Breast epithelium (tissue), 4 donors: ENCODE measurements at regions not wholly inside any gene's neighbourhood (a gene's known extent, or its start where the extent isn't known, plus 50 kb on each side); places are given as distances from the start of the nearest gene placed in this dataset.

Experiments used
- DNase-seq, 2 donors: peaks; one replicate each; pipeline ENCODE4 v3.0.0-alpha.2; 2019; ENCODE audit warnings: low spot score in 2 of 2
- H3K27ac ChIP-seq, 2 donors: fragments of 200-600 bp; sonication (generic) in 1 of 2; one replicate each; pipeline ENCODE4 v1.5.1; 2016 to 2019; ENCODE audit warnings: mild to moderate bottlenecking in 1 of 2
- H3K27me3 ChIP-seq, 2 donors: fragments of 200-600 bp; sonication (generic) in 1 of 2; one replicate each; pipeline versions ENCODE4 v1.5.1 to v1.6.0; 2017 to 2019; ENCODE audit warnings: control low read depth in 1 of 2, mild to moderate bottlenecking in 1 of 2
- H3K36me3 ChIP-seq: fragments of 200-600 bp; one replicate; pipeline ENCODE4 v1.5.1; 2019
- H3K4me1 ChIP-seq, 2 donors: fragments of 200-600 bp; sonication (generic); one replicate each; pipeline ENCODE4 v1.5.1; 2016 to 2019; ENCODE audit warnings: control low read depth in 1 of 2
- H3K4me3 ChIP-seq, 3 donors: fragments of 200-600 bp; sonication (generic); 1 replicate in 2 of 3; 2 replicates in 1 of 3; pipeline ENCODE4 v1.5.1; 2016 to 2019; ENCODE audit warnings: mild to moderate bottlenecking in 3 of 3, moderate library complexity in 2 of 3
- H3K9me3 ChIP-seq, 2 donors: fragments of 200-600 bp; sonication (generic) in 1 of 2; one replicate each; pipeline ENCODE4 v1.5.1; 2016 to 2019; ENCODE audit warnings: control low read depth in 1 of 2
- CTCF ChIP-seq, 3 donors: fragments of 450-650 bp; IDR thresholded peaks; one replicate each; pipeline ENCODE4 v1.5.1; 2016 to 2017; ENCODE audit warnings: antibody characterized with exemption in 3 of 3, mild to moderate bottlenecking in 3 of 3, moderate library complexity in 3 of 3
- POLR2A ChIP-seq: fragments of 450-650 bp; IDR thresholded peaks from one replicate; pipeline ENCODE4 v1.6.1; 2016; ENCODE audit warnings: antibody characterized with exemption, mild to moderate bottlenecking, moderate library complexity
- POLR2AphosphoS5 ChIP-seq, 3 donors: sonication (generic); formaldehyde crosslinking; IDR thresholded peaks; one replicate each; pipeline ENCODE4 v1.6.1; 2017; ENCODE audit warnings: antibody characterized with exemption in 3 of 3
- intact Hi-C: fragments of 100-400 bp; cut with DNase I; formaldehyde crosslinking; loops from one replicate; pipeline ENCODE4 v1.15.1; 2023; ENCODE audit warnings: low total_unique reads

DNA sequence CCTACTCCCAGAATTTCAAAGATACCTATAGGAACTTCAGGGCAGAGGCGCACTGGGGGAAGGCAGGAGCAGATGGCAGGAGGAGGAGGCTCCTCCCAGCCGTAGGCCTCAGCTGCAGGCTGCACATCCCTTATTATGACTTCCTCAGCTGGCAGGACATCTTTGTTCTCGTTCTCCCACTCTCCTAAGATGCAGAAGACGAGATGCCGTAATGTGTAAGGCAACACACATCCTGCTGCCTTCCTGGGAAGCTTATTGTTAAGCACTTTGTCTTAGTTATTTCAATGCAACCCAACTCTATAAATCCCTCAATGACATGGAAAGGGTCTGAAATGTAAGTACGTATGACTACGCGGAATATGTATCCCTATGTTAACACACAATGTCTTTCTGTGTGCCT, 599.8 kb upstream of the MGMT start:
- Histone ChIP-seq H3K4me1 (no peaks in the 10 kb centered on the region), H3K9me3 (no peaks in the 10 kb centered on the region), H3K4me3 (no peak overlapping the region), H3K36me3 (no peaks in the 10 kb centered on the region), H3K27me3 (no peaks in the 10 kb centered on the region), H3K27ac (no peak overlapping the region)
- intact Hi-C loops, result no loop called here
- TF ChIP-seq POLR2A, result no peak
- TF ChIP-seq CTCF (IDR thresholded peaks at IDR 0.05), result no peak
- TF ChIP-seq POLR2AphosphoS5 (IDR thresholded peaks at IDR 0.05), result no peak
- no peak for DNase-seq

- Histone ChIP-seq H3K4me3 (no peak overlapping the region), H3K4me1 (no peaks in the 10 kb centered on the region), H3K27me3 (no peaks in the 10 kb centered on the region), H3K36me3 (no peaks in the 10 kb centered on the region), H3K9me3 (no peaks in the 10 kb centered on the region), H3K27ac (no peak overlapping the region)
- intact Hi-C loops, result no loop called here
- no peak for DNase-seq
- no peak for TF ChIP-seq CTCF (IDR thresholded peaks at IDR 0.05)
- TF ChIP-seq POLR2A, result no peak
- no peak for TF ChIP-seq POLR2AphosphoS5 (IDR thresholded peaks at IDR 0.05)
These were observed 599.2 kb upstream of the MGMT start for GRCh38 chr10:128867819-128868218.

- H3K27ac ChIP-seq, result peak overlapping the region in 1 of 2 donors; percentile 38
- TF ChIP-seq CTCF (IDR thresholded peaks at IDR 0.05) (no peak), POLR2AphosphoS5 (IDR thresholded peaks at IDR 0.05) (no peak), POLR2A (no peak)
- no peak overlapping the region for H3K4me3 ChIP-seq
- no peaks in the 10 kb centered on the region for H3K4me1 ChIP-seq
- intact Hi-C loops, result no loop called here
- no peaks in the 10 kb centered on the region for H3K27me3 ChIP-seq
- DNase-seq, result no peak
- no peaks in the 10 kb centered on the region for H3K9me3 ChIP-seq
- no peaks in the 10 kb centered on the region for H3K36me3 ChIP-seq
These were observed 598.6 kb upstream of the MGMT start for GRCh38 chr10:128868481-128868880.

GRCh38 chr10:128869101-128869749, 597.8 kb upstream of the MGMT start:
- DNase-seq, result no peak
- no peaks in the 10 kb centered on the region for H3K9me3 ChIP-seq
- no peaks in the 10 kb centered on the region for H3K27me3 ChIP-seq
- H3K4me3 ChIP-seq, result no peak overlapping the region
- no peak for TF ChIP-seq CTCF (IDR thresholded peaks at IDR 0.05)
- TF ChIP-seq POLR2A, result no peak
- no peak for TF ChIP-seq POLR2AphosphoS5 (IDR thresholded peaks at IDR 0.05)
- H3K36me3 ChIP-seq, result no peaks in the 10 kb centered on the region
- peak overlapping the region in 1 of 2 donors; percentile 38 for H3K27ac ChIP-seq
- intact Hi-C loops, result no loop called here
- H3K4me1 ChIP-seq, result no peaks in the 10 kb centered on the region

GRCh38 chr10:128870830-128871597, 596.0 kb upstream of the MGMT start:
- Histone ChIP-seq H3K4me3 (no peak overlapping the region), H3K27me3 (no peaks in the 10 kb centered on the region), H3K4me1 (no peaks in the 10 kb centered on the region), H3K9me3 (no peaks in the 10 kb centered on the region), H3K36me3 (no peaks in the 10 kb centered on the region), H3K27ac (no peak overlapping the region)
- intact Hi-C loops, result no loop called here
- no peak for DNase-seq
- TF ChIP-seq POLR2A, result no peak
- no peak for TF ChIP-seq CTCF (IDR thresholded peaks at IDR 0.05)
- no peak for TF ChIP-seq POLR2AphosphoS5 (IDR thresholded peaks at IDR 0.05)
